ENCODE measurements at regions not wholly inside any gene's neighbourhood (a gene's known extent, or its start where the extent isn't known, plus 50 kb on each side); places are given as distances from the start of the nearest gene placed in this dataset.

DNA sequence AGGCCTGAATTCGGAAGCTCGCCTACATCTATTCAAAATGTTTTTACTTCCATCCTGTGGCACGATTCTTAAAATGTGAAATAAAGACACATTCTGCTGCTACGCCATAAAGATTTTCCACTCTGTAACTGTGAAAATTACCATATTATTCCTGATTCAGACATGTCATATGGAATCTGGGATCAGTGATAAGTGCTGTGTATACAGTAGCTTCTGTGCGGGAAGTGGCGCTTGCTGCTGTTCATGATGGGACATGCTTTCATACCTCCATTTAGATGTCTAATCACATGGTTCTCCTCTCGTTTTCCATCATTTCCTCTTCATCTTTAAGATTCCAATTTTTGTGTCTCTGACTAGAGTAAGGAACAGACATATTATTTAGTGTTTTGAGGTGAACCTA is 163.2 kb downstream of the TMEM182 start:
- H3K27ac ChIP-seq (ENCODE audit: low read depth in 2 of 2, low read length in 1 of 2) = no peak overlapping the region
- no peaks in the 10 kb centered on the region for H3K9me3 ChIP-seq
- H3K4me3 ChIP-seq (ENCODE audit: low read depth in 2 of 2, low read length in 1 of 2) = no peak overlapping the region
- WGBS (ENCODE audit: low lambda C conversion rate) = 30% methylated on average over 7 of the region's 7 CpGs
- TF ChIP-seq, protein P1, sequence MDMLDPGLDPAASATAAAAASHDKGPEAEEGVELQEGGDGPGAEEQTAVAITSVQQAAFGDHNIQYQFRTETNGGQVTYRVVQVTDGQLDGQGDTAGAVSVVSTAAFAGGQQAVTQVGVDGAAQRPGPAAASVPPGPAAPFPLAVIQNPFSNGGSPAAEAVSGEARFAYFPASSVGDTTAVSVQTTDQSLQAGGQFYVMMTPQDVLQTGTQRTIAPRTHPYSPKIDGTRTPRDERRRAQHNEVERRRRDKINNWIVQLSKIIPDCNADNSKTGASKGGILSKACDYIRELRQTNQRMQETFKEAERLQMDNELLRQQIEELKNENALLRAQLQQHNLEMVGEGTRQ (IDR thresholded peaks at IDR 0.05; ENCODE audit: borderline replicate concordance, low read depth, low read length) = no peak
- TF ChIP-seq RAD21 (IDR thresholded peaks at IDR 0.05; ENCODE audit: low read length) (no peak), RXRA (IDR thresholded peaks at IDR 0.05; ENCODE audit: borderline replicate concordance, low read depth) (no peak), TCF12 (IDR thresholded peaks at IDR 0.05) (no peak), FOXM1 (IDR thresholded peaks at IDR 0.05; ENCODE audit: low read depth) (no peak), ELF1 (IDR thresholded peaks at IDR 0.05) (no peak), POLR2AphosphoS5 (IDR thresholded peaks at IDR 0.05; ENCODE audit: low read depth, low read length) (no peak), TEAD4 (IDR thresholded peaks at IDR 0.05; ENCODE audit: borderline replicate concordance, insufficient read depth) (no peak), GATA2 (CRISPR knock-in tag; IDR thresholded peaks at IDR 0.05) (no peak), RFX5 (IDR thresholded peaks at IDR 0.05; ENCODE audit: low read length) (no peak)
- TF ChIP-seq, protein P2, sequence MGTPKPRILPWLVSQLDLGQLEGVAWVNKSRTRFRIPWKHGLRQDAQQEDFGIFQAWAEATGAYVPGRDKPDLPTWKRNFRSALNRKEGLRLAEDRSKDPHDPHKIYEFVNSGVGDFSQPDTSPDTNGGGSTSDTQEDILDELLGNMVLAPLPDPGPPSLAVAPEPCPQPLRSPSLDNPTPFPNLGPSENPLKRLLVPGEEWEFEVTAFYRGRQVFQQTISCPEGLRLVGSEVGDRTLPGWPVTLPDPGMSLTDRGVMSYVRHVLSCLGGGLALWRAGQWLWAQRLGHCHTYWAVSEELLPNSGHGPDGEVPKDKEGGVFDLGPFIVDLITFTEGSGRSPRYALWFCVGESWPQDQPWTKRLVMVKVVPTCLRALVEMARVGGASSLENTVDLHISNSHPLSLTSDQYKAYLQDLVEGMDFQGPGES (IDR thresholded peaks at IDR 0.05; ENCODE audit: low read depth, low read length) = no peak
- TF ChIP-seq, protein P3, sequence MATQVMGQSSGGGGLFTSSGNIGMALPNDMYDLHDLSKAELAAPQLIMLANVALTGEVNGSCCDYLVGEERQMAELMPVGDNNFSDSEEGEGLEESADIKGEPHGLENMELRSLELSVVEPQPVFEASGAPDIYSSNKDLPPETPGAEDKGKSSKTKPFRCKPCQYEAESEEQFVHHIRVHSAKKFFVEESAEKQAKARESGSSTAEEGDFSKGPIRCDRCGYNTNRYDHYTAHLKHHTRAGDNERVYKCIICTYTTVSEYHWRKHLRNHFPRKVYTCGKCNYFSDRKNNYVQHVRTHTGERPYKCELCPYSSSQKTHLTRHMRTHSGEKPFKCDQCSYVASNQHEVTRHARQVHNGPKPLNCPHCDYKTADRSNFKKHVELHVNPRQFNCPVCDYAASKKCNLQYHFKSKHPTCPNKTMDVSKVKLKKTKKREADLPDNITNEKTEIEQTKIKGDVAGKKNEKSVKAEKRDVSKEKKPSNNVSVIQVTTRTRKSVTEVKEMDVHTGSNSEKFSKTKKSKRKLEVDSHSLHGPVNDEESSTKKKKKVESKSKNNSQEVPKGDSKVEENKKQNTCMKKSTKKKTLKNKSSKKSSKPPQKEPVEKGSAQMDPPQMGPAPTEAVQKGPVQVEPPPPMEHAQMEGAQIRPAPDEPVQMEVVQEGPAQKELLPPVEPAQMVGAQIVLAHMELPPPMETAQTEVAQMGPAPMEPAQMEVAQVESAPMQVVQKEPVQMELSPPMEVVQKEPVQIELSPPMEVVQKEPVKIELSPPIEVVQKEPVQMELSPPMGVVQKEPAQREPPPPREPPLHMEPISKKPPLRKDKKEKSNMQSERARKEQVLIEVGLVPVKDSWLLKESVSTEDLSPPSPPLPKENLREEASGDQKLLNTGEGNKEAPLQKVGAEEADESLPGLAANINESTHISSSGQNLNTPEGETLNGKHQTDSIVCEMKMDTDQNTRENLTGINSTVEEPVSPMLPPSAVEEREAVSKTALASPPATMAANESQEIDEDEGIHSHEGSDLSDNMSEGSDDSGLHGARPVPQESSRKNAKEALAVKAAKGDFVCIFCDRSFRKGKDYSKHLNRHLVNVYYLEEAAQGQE (IDR thresholded peaks at IDR 0.05; ENCODE audit: low read depth, low read length) = no peak
- TF ChIP-seq, protein P4, sequence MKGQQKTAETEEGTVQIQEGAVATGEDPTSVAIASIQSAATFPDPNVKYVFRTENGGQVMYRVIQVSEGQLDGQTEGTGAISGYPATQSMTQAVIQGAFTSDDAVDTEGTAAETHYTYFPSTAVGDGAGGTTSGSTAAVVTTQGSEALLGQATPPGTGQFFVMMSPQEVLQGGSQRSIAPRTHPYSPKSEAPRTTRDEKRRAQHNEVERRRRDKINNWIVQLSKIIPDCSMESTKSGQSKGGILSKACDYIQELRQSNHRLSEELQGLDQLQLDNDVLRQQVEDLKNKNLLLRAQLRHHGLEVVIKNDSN (IDR thresholded peaks at IDR 0.05; ENCODE audit: borderline replicate concordance, low read depth) = no peak
- TF ChIP-seq, protein P5, sequence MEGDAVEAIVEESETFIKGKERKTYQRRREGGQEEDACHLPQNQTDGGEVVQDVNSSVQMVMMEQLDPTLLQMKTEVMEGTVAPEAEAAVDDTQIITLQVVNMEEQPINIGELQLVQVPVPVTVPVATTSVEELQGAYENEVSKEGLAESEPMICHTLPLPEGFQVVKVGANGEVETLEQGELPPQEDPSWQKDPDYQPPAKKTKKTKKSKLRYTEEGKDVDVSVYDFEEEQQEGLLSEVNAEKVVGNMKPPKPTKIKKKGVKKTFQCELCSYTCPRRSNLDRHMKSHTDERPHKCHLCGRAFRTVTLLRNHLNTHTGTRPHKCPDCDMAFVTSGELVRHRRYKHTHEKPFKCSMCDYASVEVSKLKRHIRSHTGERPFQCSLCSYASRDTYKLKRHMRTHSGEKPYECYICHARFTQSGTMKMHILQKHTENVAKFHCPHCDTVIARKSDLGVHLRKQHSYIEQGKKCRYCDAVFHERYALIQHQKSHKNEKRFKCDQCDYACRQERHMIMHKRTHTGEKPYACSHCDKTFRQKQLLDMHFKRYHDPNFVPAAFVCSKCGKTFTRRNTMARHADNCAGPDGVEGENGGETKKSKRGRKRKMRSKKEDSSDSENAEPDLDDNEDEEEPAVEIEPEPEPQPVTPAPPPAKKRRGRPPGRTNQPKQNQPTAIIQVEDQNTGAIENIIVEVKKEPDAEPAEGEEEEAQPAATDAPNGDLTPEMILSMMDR (IDR thresholded peaks at IDR 0.05) = no peak
- H4K20me1 ChIP-seq (ENCODE audit: insufficient read depth) = no peaks in the 10 kb centered on the region
- no peaks in the 10 kb centered on the region for H3K27me3 ChIP-seq (ENCODE audit: insufficient read depth)
- no peaks in the 10 kb centered on the region for H3K79me2 ChIP-seq (ENCODE audit: insufficient read depth)
- H3K4me2 ChIP-seq = no peak overlapping the region
- no peaks in the 10 kb centered on the region; a peak in 1 of 4 replicates for H3K4me1 ChIP-seq (ENCODE audit: control insufficient read depth in 1 of 2, insufficient read depth in 2 of 2, low read depth in 1 of 2, low read length in 1 of 2)
- H3F3A ChIP-seq (replicated peaks; ENCODE audit: insufficient read depth) = no peaks in the 10 kb centered on the region
- H2AFZ ChIP-seq (ENCODE audit: low read depth) = no peak overlapping the region
- ChIA-PET CTCF (no interaction called here), POLR2A (no interaction called here)
- H3K36me3 ChIP-seq (replicated peaks in 1 of 2; ENCODE audit: control insufficient read depth in 1 of 2, insufficient read depth in 2 of 2, low read length in 1 of 2) = no peaks in the 10 kb centered on the region
- H3K9ac ChIP-seq = no peak overlapping the region
- H3K9me2 ChIP-seq = no peaks in the 10 kb centered on the region
- DNase-seq = no peak

Measured in SK-N-SH (cell line).